ENCODE measurements at regions not wholly inside any gene's neighbourhood (a gene's known extent, or its start where the extent isn't known, plus 50 kb on each side); places are given as distances from the start of the nearest gene placed in this dataset.

- H3K4me1 ChIP-seq (ENCODE audit: control insufficient read depth in 1 of 2, insufficient read depth in 2 of 2, low read depth in 1 of 2, low read length in 1 of 2): no peaks in the 10 kb centered on the region
- no peaks in the 10 kb centered on the region for H3K9me3 ChIP-seq
- ChIA-PET CTCF (no interaction called here), POLR2A (no interaction called here)
- no peaks in the 10 kb centered on the region for H4K20me1 ChIP-seq (ENCODE audit: insufficient read depth)
- H3F3A ChIP-seq (replicated peaks; ENCODE audit: insufficient read depth): no peaks in the 10 kb centered on the region
- no peak overlapping the region for H2AFZ ChIP-seq (ENCODE audit: low read depth)
- no peak overlapping the region for H3K9ac ChIP-seq
- no peak overlapping the region for H3K4me3 ChIP-seq (ENCODE audit: low read depth in 2 of 2, low read length in 1 of 2)
- no peak overlapping the region for H3K27ac ChIP-seq (ENCODE audit: low read depth in 2 of 2, low read length in 1 of 2)
- H3K27me3 ChIP-seq (ENCODE audit: insufficient read depth): no peaks in the 10 kb centered on the region
- no peaks in the 10 kb centered on the region for H3K79me2 ChIP-seq (ENCODE audit: insufficient read depth)
- no peak for DNase-seq
- TF ChIP-seq SMC3 (IDR thresholded peaks at IDR 0.05; ENCODE audit: low read depth, low read length): no peak
- no peak for TF ChIP-seq REST (IDR thresholded peaks at IDR 0.05; ENCODE audit: low read depth, low read length)
- TF ChIP-seq ELF1 (IDR thresholded peaks at IDR 0.05): no peak
- TF ChIP-seq TEAD4 (IDR thresholded peaks at IDR 0.05; ENCODE audit: borderline replicate concordance, insufficient read depth): no peak
- TF ChIP-seq JUND (IDR thresholded peaks at IDR 0.05): no peak
- TF ChIP-seq RAD21 (IDR thresholded peaks at IDR 0.05; ENCODE audit: low read length): no peak
- no peak for TF ChIP-seq MXI1 (IDR thresholded peaks at IDR 0.05; ENCODE audit: low read depth, low read length)
- TF ChIP-seq NFIC (IDR thresholded peaks at IDR 0.05; ENCODE audit: borderline replicate concordance): no peak
- TF ChIP-seq FOXM1 (IDR thresholded peaks at IDR 0.05; ENCODE audit: low read depth): no peak
- no peak for TF ChIP-seq GABPA (IDR thresholded peaks at IDR 0.05; ENCODE audit: low read depth)
- TF ChIP-seq MEF2A (IDR thresholded peaks at IDR 0.05; ENCODE audit: borderline replicate concordance, low read depth): no peak
- TF ChIP-seq MAX (IDR thresholded peaks at IDR 0.05; ENCODE audit: low read depth): no peak
- TF ChIP-seq TCF12 (IDR thresholded peaks at IDR 0.05): no peak
- H3K9me2 ChIP-seq: no peaks in the 10 kb centered on the region
- no peak overlapping the region for H3K4me2 ChIP-seq
- 11% methylated on average over 2 of the region's 2 CpGs for WGBS (ENCODE audit: low lambda C conversion rate)
- H3K36me3 ChIP-seq (replicated peaks in 1 of 2; ENCODE audit: control insufficient read depth in 1 of 2, insufficient read depth in 2 of 2, low read length in 1 of 2): no peaks in the 10 kb centered on the region
Observed at GRCh38 chr5:20370061-20370460, 382.1 kb upstream of the CDH18 start.

GRCh38 chr5:20369518-20369885, 381.5 kb upstream of the CDH18 start:
- H3K4me1 ChIP-seq (ENCODE audit: control insufficient read depth in 1 of 2, insufficient read depth in 2 of 2, low read depth in 1 of 2, low read length in 1 of 2): no peaks in the 10 kb centered on the region
- H3K27me3 ChIP-seq (ENCODE audit: insufficient read depth): no peaks in the 10 kb centered on the region
- ChIA-PET CTCF (interaction anchor here (0.6 kb wide), 1 partner anchor 603 kb away, joined by 3 read pairs; no protein-coding TSS in a partner anchor), POLR2A (no interaction called here)
- H3K9me2 ChIP-seq: no peaks in the 10 kb centered on the region
- no peaks in the 10 kb centered on the region for H3K36me3 ChIP-seq (replicated peaks in 1 of 2; ENCODE audit: control insufficient read depth in 1 of 2, insufficient read depth in 2 of 2, low read length in 1 of 2)
- H3K79me2 ChIP-seq (ENCODE audit: insufficient read depth): no peaks in the 10 kb centered on the region
- WGBS (ENCODE audit: low lambda C conversion rate): 41% methylated on average over 3 of the region's 3 CpGs
- H4K20me1 ChIP-seq (ENCODE audit: insufficient read depth): no peaks in the 10 kb centered on the region
- DNase-seq: no peak
- no peaks in the 10 kb centered on the region for H3K9me3 ChIP-seq
- no peak overlapping the region for H2AFZ ChIP-seq (ENCODE audit: low read depth)
- H3F3A ChIP-seq (replicated peaks; ENCODE audit: insufficient read depth): no peaks in the 10 kb centered on the region
- no peak overlapping the region for H3K9ac ChIP-seq
- H3K4me3 ChIP-seq (ENCODE audit: low read depth in 2 of 2, low read length in 1 of 2): no peak overlapping the region
- no peak overlapping the region for H3K27ac ChIP-seq (ENCODE audit: low read depth in 2 of 2, low read length in 1 of 2)
- H3K4me2 ChIP-seq: no peak overlapping the region
- TF ChIP-seq GATA2 (CRISPR knock-in tag; IDR thresholded peaks at IDR 0.05): no peak
- no peak for TF ChIP-seq POLR2AphosphoS5 (IDR thresholded peaks at IDR 0.05; ENCODE audit: low read depth, low read length)
- TF ChIP-seq SMC3 (IDR thresholded peaks at IDR 0.05; ENCODE audit: low read depth, low read length): no peak
- TF ChIP-seq USF2 (IDR thresholded peaks at IDR 0.05; ENCODE audit: borderline replicate concordance, low read depth, low read length): no peak
- no peak for TF ChIP-seq EP300 (IDR thresholded peaks at IDR 0.05; ENCODE audit: borderline replicate concordance in 1 of 2, low read depth in 1 of 2, low read length in 1 of 2)
- no peak for TF ChIP-seq FOXM1 (IDR thresholded peaks at IDR 0.05; ENCODE audit: low read depth)
- no peak for TF ChIP-seq CHD2 (IDR thresholded peaks at IDR 0.05; ENCODE audit: low read length, partially characterized antibody)
- TF ChIP-seq SIN3A (IDR thresholded peaks at IDR 0.05; ENCODE audit: borderline replicate concordance, low read depth, low read length): no peak
- TF ChIP-seq MXI1 (IDR thresholded peaks at IDR 0.05; ENCODE audit: low read depth, low read length): no peak
- no peak for TF ChIP-seq JUND (IDR thresholded peaks at IDR 0.05)
- TF ChIP-seq RCOR1 (IDR thresholded peaks at IDR 0.05; ENCODE audit: low read length): no peak
- no peak for TF ChIP-seq IRF3 (IDR thresholded peaks at IDR 0.05; ENCODE audit: low read depth, low read length)
- no peak for TF ChIP-seq CTCF (IDR thresholded peaks at IDR 0.05)
- TF ChIP-seq MAX (IDR thresholded peaks at IDR 0.05; ENCODE audit: low read depth): no peak
- no peak for TF ChIP-seq ELF1 (IDR thresholded peaks at IDR 0.05)
